Epithelial cell of esophagus (primary cell): ENCODE measurements at regions not wholly inside any gene's neighbourhood (a gene's known extent, or its start where the extent isn't known, plus 50 kb on each side); places are given as distances from the start of the nearest gene placed in this dataset.

Experiments used
- DNase-seq: peaks from one replicate; pipeline ENCODE4 v3.0.0; 2010; ENCODE audit warnings: low read depth
- H3K4me3 ChIP-seq: 2 replicates; pipeline ENCODE4 v1.5.1; 2011; ENCODE audit warnings: mild to moderate bottlenecking, low read length, control low read depth
- CTCF ChIP-seq: IDR thresholded peaks from 2 replicates; pipeline ENCODE4 v1.5.1; 2011; ENCODE audit warnings: low read depth, mild to moderate bottlenecking, low read length, control low read depth, inconsistent platforms; ENCODE audit not compliant: insufficient read depth; ENCODE audit errors: missing control alignments

- TF ChIP-seq CTCF, result no peak
- no peak overlapping the region for H3K4me3 ChIP-seq
- DNase-seq, result no peak
These were observed 305.9 kb downstream of the IDS start for GRCh38 chrX:149198980-149199732.

DNA sequence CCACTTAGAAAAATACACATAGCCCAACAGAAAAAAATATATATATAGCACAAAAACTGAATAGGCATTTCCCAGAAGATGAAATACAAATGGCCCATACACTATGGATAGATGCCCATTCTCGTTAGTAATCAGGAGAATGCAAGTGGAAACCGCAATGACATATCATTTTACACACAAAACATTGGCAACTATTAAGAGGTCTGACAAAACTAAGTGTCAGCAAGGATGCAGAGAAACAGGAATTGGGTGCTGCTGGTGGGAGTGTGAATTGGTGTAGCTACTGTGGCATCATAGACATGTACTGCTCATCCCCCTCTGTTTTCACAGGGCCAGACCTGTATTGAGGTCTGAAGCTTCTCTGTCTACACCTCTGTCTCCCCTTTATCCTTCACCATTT lies 320.0 kb downstream of the IDS start:
- H3K4me3 ChIP-seq, result no peak overlapping the region
- no peak for TF ChIP-seq CTCF
- DNase-seq, result peak; percentile 15

GRCh38 chrX:149161435-149162088 lies 343.5 kb downstream of the IDS start:
- H3K4me3 ChIP-seq, result no peak overlapping the region
- no peak for TF ChIP-seq CTCF
- no peak for DNase-seq

DNA sequence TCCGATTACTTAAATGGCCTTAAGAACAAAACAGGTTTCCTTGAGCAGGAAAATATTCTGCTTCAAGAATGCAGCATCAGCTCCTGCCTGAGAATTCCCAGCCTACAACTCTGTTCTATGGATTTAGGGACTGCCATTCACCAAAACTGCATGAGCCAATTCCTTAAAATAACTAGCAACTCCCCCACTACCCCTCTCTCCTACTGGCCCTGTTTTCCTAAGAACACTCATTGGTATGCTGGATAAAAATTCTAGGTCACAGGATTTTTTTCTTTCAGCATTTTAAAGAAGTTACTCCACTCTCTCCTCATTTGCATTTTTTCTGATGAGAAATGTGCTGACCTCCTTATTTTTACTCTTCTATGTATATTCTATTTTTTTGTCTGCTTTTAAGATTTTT lies 347.1 kb downstream of the IDS start:
- no peak for TF ChIP-seq CTCF
- no peak for DNase-seq
- no peak overlapping the region for H3K4me3 ChIP-seq

- peak; percentile 60 for DNase-seq
- no peak for TF ChIP-seq CTCF
- H3K4me3 ChIP-seq, result no peak overlapping the region
These were observed 352.2 kb downstream of the IDS start for GRCh38 chrX:149152941-149153340.

- DNase-seq, result peak; percentile 92
- no peak overlapping the region for H3K4me3 ChIP-seq
- no peak for TF ChIP-seq CTCF
These were observed 353.0 kb downstream of the IDS start for GRCh38 chrX:149151805-149152757.
